ENCODE measurements at regions not wholly inside any gene's neighbourhood (a gene's known extent, or its start where the extent isn't known, plus 50 kb on each side); places are given as distances from the start of the nearest gene placed in this dataset.

GRCh38 chr5:141762790-141763368 lies 80.8 kb upstream of the ARAP3 start:
- no peaks in the 10 kb centered on the region for H3K36me3 ChIP-seq (ENCODE audit: insufficient read depth in 1 of 2, low read depth in 1 of 2)
- DNase-seq = no peak
- ATAC-seq = no peak
- H3K4me3 ChIP-seq = no peak overlapping the region
- H3K9me3 ChIP-seq = no peaks in the 10 kb centered on the region
- no peaks in the 10 kb centered on the region for H3K4me1 ChIP-seq
- no peak for TF ChIP-seq CTCF (IDR thresholded peaks at IDR 0.05)
- intact Hi-C loops (cut with DNase I) = loop anchor here in 1 of 2 donors (5.0 kb wide), 1 partner anchor 114 kb away; the partner anchor contains the start of gene PCDH1
- WGBS, 3 donors = 59 to 65% (median 65%) methylated on average over 8 of the region's 8 CpGs
- H3K27ac ChIP-seq = no peak overlapping the region
- H3K27me3 ChIP-seq (ENCODE audit: insufficient read depth in 3 of 3, low read length in 2 of 3) = peaks cover 0 to 37% (median 7%) of the 10 kb centered on the region in 3 donors

GRCh38 chr5:141762316-141762715 lies 80.3 kb upstream of the ARAP3 start:
- no peak for DNase-seq
- ATAC-seq = no peak
- H3K27me3 ChIP-seq (ENCODE audit: insufficient read depth in 3 of 3, low read length in 2 of 3) = peaks cover 0 to 43% (median 9%) of the 10 kb centered on the region in 3 donors
- no peaks in the 10 kb centered on the region for H3K4me1 ChIP-seq
- no peak overlapping the region for H3K4me3 ChIP-seq
- H3K36me3 ChIP-seq (ENCODE audit: insufficient read depth in 1 of 2, low read depth in 1 of 2) = no peaks in the 10 kb centered on the region
- no peak for TF ChIP-seq CTCF (IDR thresholded peaks at IDR 0.05)
- no peaks in the 10 kb centered on the region for H3K9me3 ChIP-seq
- intact Hi-C loops (cut with DNase I) = loop anchor here in 1 of 2 donors (5.0 kb wide), 1 partner anchor 115 kb away; the partner anchor contains the start of gene PCDH1
- H3K27ac ChIP-seq = no peak overlapping the region
- WGBS, 3 donors = 58 to 65% (median 61%) methylated on average over 11 of the region's 11 CpGs

GRCh38 chr5:141760753-141761152 lies 78.7 kb upstream of the ARAP3 start:
- no peak for TF ChIP-seq CTCF (IDR thresholded peaks at IDR 0.05)

GRCh38 chr5:141760193-141760592 lies 78.2 kb upstream of the ARAP3 start:
- TF ChIP-seq CTCF (IDR thresholded peaks at IDR 0.05) = no peak
- Histone ChIP-seq H3K27ac (no peak overlapping the region), H3K4me3 (no peak overlapping the region), H3K4me1 (no peaks in the 10 kb centered on the region), H3K9me3 (no peaks in the 10 kb centered on the region), H3K27me3 (ENCODE audit: insufficient read depth in 3 of 3, low read length in 2 of 3) (peaks cover 0 to 47% (median 10%) of the 10 kb centered on the region in 3 donors), H3K36me3 (ENCODE audit: insufficient read depth in 1 of 2, low read depth in 1 of 2) (no peaks in the 10 kb centered on the region)
- ATAC-seq = no peak
- 55 to 71% (median 69%) methylated on average over 4 of the region's 4 CpGs for WGBS, 3 donors
- no peak for DNase-seq
- intact Hi-C loops (cut with DNase I) = loop anchor here in 1 of 2 donors (5.0 kb wide), 1 partner anchor 117 kb away; the partner anchor contains the start of gene PCDH1

More at GRCh38 chr5:141760753-141761152, 78.7 kb upstream of the ARAP3 start:
- DNase-seq = no peak
- WGBS, 3 donors = 60 to 65% (median 62%) methylated on average over 10 of the region's 10 CpGs
- Histone ChIP-seq H3K4me1 (no peaks in the 10 kb centered on the region), H3K27ac (no peak overlapping the region), H3K36me3 (ENCODE audit: insufficient read depth in 1 of 2, low read depth in 1 of 2) (no peaks in the 10 kb centered on the region), H3K27me3 (ENCODE audit: insufficient read depth in 3 of 3, low read length in 2 of 3) (peaks cover 0 to 46% (median 10%) of the 10 kb centered on the region in 3 donors), H3K4me3 (no peak overlapping the region), H3K9me3 (no peaks in the 10 kb centered on the region)
- no peak for ATAC-seq
- intact Hi-C loops (cut with DNase I) = loop anchor here in 1 of 2 donors (5.0 kb wide), 1 partner anchor 117 kb away; the partner anchor contains the start of gene PCDH1

Data from psoas muscle (tissue), 7 donors.